HG03460 (cell line): ENCODE measurements at regions not wholly inside any gene's neighbourhood (a gene's known extent, or its start where the extent isn't known, plus 50 kb on each side); places are given as distances from the start of the nearest gene placed in this dataset.
"Not testable (repeated sequence)": the region's sequence is repeated elsewhere in the genome, so short reads cannot be mapped to it uniquely, and the experiment has no call there.

Experiments used
- ATAC-seq: cut with Tn5 transposase; IDR thresholded peaks from one replicate; pipeline ENCODE4 v1.9.1; 2021; ENCODE audit not compliant: unreplicated experiment

DNA sequence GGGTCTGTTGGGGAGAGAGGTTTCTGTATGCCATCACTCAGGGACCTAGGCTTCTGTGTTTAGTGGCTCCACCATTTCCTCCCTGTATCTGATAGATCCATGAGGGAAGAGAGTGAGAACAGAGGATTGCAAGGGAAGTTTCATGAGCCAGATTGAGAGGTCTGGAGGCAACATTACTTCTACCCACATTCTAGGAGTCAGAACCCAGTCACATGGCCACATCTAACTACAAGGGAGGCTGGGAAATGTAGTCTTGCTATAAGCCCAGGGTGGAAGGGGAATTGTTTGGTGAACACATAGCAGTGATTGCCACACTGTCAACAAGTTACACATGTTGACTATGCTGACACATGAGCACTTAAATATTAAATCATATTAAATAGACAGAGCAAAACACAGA lies 834.8 kb downstream of the C12orf50 start:
- ATAC-seq: not testable (repeated sequence)

DNA sequence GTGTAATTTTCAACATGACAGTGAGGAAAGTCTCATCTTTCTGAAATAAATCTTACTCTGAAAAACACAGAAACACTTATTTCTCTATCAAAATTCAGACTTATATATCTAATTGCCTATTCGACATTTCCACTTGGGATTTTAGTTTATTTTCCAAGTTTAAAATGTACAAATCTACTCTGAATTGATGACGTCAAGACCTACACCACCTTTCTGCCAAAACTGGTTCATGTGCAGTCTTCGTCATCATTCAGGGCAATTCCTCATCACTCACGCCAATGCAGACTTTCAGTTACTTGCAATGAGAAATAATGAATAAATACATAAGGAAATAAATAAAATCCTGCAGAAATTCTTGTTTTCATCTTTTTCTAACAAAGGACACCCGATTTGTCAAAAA lies 843.8 kb downstream of the C12orf50 start:
- no peak for ATAC-seq

DNA sequence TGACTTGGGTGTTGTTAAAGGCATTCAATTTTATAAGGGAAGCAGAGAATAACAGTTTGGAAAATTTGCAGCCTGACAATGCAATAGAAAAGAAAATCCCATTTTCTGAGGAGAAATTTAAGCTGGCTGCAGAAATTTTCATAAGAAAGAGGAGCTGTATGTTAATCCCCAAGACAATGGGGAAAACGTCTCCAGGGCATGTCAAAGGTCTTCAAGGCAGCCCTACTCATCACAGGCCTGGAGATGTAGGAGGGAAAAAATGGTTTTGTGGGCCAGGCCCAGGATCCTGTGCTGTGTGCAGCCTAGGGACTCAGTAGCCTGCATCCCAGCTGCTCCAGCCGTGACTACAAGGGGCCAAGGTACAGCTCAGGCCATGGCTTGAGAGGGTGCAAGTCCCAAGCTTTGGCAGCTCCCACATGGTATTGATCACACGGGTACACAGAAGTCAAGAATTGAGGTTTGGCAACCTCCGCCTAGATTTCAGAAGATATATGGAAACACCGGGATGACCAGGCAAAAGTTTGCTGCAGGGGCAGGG lies 846.4 kb downstream of the C12orf50 start:
- ATAC-seq: no peak

DNA sequence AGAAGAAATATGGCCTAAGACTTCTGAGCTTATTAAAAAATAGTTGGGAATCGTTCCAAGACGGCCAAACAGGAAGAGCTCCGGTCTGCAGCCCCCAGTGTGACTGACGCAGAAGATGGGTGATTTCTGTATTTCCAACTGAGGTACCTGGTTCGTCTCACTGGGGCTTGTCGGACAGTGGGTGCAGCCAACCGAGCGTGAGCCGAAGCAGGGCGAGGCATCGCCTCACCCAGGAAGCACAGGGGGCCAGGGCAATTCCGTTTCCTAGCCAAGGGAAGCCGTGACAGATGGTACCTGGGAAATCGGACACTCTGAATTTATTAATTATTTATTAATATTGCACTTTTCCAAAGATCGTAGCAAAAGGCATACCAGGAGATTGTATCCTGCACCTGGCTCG lies 857.8 kb downstream of the C12orf50 start:
- no peak for ATAC-seq

DNA sequence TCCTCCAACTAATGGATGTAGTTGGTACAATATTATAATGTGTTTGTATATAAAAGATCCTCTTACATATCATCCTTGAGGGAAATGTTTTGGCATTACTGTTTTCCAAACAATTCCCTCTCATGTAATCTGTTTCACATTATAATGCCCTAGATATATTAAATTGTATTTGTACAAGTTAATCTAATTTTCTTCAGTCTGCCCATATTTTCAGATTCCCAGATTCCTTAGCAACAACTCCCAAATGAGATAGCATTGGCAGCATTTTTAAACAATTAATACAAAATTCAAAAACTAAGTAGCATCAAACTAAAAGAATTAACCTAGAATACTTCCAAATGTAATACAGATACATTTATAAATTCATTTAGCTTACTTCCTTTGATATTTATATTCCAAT lies 860.2 kb downstream of the C12orf50 start:
- no peak for ATAC-seq

DNA sequence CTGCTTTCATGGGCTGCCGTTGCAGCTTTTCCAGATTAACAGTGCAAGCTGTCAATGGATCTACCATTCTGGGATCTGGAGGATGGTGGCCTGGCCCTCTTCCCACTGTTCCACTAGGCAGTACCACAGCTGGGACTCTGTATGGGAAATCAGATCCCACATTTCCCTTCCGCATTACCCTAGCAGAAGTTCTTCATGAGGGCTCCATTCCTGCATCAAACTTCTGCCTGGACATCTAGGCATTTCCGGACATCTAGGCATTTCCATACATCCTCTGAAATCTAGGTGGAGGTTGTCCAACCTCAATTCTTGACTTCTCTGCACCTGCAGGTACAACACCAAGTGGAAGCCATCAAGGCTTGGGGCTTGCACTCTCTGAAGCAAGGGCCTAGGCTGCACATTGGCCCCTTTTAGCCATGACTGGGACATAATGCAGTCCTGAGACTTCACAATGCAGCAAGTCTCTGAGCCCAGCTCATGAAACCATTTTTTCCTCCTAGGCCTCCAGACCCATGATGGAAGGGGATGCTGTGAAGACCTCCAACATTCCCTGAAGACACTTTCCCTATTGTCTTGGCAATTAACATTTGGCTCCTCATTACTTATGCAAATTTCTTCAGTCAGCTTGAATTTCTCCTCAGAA lies 863.3 kb downstream of the C12orf50 start:
- ATAC-seq: no peak

DNA sequence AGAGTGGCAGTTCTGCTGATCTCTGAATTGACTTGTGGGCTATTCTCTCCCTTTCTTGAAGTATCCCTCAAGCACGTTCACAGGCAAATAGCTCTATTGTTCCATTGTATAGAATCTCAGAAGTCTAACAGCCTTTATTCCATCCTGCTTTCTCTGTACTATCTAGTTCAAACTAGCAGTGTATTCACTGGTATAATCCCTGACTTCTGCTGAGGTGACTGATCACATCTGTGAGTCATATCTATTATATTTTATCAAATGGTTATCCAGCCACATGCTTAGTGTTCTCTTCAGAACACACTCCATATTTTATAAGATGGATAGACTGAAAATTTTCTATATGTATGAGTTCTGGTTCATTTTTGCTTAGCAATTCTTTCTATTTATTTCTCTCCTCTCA lies 866.1 kb downstream of the C12orf50 start:
- no peak for ATAC-seq

DNA sequence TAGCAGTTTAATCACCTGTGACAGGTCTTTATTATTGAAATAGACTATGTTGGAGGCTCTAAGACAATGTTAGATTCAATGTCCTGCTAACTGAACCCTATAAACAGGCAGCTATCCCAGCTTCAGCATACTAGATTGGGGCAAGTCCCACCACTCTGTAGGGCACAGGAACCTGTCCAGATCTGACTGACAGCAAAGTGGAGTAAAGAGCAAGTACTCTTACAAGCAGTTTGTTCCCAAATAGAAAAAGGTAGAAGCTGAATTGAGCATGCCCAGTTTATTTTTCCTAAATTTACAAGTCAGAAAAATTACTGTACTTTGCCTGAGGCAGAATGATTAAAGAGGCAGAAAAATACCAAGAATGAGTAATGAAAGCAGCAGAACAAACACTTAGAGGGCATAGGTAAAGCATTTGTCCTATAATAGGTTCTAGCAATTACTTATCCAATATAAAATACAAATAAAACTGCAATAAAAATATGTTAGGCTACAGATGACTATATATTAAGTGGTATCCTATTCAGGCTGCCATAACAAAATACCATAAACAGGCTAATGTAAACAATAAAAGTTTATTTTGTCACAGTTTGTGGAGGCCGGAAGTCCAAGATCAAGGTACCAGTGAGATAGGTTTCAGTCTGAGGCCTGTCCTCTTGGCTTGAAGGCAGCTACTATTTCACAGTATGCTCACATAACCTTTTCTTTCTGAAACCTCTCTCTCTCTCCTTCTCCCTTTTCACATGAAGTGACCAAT lies 868.2 kb downstream of the C12orf50 start:
- no peak for ATAC-seq

DNA sequence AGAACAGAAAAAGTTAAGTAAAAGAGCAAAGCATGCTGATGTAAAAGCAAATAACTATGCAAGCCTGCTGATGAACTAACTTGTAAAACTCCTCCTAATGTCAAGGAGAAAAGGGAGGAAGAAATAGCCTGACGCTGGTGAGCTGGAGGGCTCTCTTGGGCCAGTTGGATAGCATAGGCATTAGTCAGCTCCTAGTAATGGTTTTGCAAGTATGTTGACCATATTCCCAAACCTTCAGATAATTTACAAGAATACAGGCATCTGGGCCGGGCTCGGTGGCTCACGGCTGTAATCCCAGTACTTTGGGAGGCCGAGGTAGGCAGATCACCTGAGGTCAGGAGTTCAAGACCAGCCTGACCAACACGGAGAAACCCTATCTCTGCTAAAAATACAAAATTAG lies 871.4 kb downstream of the C12orf50 start:
- ATAC-seq: no peak

DNA sequence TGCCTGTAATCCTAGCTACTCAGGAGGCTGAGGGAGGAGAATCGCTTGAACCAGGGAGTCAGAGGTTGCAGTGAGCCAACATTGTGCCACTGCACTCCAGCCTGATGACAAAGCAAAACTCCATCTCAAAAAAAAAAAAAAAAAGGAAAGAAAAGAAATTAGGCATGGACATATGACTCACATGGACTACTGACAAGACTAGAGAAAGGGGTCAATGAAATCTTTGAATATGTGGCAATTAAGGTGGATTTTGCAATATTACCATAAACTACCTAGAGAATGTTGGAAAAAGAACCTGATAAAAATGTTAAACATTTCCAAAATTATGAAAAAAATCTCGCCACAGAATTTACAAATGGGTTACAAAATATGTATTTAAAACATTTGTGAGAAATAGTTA lies 873.6 kb downstream of the C12orf50 start:
- ATAC-seq: no peak

DNA sequence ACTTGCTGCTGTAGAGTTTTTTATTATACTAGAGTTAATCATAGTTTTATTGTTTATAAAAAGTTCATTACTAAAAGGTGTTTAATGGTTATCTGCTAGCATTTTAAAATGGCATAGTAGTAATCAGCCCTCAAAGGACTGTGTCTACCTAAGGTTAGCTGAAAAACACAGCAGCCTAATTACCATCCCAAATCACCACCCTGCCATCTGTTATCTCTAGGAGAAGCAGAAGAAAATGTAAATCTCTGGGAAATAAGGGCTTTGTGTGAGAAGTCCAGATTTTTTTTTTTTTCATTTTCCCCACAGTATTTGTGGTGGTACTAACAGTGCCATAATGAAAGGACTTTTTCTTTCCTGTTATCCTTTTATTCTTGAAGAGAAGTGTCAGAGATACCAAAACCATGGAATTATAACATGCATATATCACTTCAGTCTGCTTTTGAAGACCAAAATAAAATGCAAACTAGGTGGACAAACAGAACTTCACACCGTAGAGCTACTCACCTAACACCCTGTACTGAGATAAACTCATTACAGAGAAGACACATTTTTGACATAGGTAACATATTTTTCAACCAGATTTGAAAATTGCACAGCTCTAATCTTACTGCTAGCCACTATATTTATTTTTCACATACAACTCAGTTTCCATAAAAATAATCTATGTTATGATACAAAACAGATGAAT lies 876.2 kb downstream of the C12orf50 start:
- no peak for ATAC-seq

DNA sequence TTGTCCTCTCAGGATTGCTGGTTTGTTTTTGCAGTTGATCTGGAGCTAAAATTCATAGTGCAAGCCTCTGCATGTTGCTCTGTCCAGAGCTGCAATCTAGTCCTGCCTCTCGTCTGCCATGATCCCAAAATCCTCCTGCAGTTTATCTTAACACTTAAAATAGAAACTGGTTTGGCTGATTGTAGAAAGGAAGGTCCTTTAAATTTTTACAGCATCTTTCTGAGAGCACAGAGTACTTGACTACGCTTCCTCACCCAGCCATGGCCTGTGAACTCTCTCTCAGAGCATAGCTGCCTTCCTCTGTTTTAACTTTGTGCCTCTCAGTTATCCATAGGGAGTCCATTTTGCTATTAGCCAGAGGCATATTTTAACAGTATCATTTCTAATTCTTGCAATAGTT lies 877.1 kb downstream of the C12orf50 start:
- no peak for ATAC-seq

DNA sequence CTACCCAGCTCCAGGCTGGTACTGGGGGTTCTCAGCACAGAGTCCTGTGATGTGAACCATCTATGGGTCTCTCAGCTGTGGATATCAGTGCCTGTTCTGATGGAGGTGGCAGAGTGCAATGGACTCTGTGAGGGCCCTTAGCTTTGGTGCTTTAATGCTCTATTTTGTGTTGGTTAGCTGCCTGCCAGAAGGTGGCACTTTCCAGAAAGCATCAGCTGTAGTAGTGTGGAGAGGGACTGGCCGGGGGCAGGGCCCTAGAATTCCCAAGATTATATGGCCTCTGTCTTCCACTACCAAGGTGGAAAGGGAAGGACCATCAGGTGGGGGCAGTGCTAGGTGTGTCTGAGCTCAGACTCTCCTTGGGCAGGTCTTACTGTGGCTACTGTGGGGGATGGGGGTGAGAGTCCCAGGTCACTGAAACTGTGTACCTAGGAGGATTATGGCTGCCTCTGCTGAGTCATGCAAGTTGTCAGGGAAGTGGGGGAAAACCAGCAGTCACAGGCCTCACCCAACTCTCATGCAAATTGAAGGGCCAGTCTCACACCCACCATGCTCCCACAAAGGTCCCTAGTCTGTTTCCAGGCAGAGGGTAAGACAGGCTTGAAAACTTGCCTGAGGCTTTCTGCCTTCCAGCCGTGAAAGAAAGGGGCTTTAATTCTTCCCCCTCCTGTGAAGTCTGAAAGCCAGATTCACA lies 878.1 kb downstream of the C12orf50 start:
- no peak for ATAC-seq

DNA sequence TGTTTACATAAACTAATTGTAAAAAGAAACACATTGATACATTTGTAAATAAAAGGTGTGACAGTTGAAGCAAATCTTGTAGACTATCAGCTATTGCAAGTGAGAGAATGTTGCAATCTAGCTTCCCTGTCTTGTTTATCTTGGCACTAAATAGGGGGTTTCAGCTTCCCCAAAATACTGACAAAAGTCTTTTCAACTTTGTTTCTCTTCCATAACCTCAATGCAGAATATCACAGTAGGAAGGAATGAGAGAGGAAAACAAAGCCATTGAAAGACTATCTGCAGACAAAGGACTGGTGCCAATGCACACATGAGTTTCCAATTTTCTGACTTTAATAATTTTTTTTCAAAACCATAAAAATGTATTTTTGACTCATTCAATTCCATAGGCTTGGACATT lies 886.2 kb upstream of the MGAT4C start:
- no peak for ATAC-seq

DNA sequence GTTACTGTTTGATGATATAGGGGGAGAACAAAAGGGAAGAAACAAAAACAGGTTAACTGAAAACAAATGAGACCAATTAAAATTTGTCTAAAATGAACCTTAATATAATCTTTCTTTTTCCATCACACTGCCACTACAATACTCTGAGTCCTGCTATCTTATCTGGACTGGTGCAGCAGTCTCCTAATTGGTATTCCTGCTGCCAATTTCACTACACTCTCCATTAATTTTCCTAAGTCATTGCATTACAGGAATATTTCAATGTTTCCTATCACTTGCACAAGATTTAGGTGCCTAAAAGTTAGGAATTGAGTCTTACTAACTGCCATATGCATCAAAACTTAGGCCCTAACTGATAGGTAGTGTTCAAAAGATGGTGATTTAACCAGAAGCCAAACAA lies 884.9 kb upstream of the MGAT4C start:
- no peak for ATAC-seq

DNA sequence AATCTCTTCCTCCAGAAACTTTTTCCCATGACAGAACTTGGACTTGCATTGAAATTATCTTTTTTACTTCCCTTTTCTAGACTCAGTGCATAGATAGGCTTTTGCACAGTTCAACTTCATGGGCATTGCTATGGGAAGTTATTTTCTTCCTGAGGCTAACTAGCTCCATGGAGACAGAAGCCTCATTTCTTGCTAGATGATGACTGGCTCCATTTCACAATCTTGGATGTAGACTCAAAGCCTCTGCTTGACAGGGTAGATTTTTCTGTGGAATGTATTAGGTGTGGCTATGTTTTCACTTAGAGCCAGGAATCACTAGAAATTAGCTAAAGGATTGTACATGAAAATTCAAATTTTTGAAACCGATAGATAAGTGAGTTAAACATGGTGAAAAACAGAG lies 884.1 kb upstream of the MGAT4C start:
- ATAC-seq: no peak

DNA sequence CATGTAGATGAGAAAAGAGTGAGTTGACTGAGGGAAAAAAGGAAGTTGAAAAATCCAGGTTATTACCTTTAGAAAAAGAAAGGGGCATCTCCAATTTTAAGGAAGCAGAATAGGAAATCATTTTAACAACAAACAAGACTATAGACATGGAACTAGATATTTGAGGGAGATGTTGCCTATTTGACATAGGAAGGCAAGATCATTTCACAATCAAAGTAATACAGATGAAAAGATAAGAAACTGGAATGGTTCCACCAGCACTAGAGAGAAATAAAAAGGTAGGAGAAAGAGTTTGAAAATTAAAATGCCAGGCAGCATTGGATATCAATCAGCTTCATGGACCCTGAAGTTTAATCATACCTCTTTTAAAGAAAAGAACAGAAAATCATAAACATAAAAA lies 881.0 kb upstream of the MGAT4C start:
- no peak for ATAC-seq

DNA sequence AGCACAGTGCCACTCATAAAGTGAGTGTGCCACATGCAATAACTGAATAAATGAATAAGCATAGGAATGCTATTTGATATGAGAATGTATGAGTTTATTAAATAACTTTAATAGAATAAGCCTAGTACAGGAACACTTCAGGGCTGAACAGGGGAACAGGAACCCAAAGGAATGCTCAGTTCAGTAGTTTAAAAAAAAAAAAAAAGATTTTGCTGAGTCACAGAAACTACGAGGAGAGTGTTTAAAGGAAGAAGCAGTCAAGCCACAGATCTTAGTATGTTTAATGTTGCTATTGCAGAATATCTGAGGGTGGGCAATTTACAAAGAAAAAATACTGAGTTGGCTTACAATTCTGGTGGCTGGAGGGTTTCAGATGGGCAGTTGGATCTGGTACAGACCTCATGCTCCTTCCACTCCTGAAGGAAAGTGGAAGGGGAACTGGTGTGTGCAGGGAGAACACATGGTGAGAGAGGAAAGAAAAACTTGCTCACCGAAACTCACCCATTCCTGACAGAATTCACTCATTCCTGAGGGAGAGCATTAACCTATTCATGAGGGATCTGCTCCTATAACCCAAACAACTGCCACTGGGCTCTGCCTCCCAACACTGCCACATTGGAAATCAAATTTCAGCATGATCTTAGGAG lies 880.3 kb upstream of the MGAT4C start:
- ATAC-seq: no peak

DNA sequence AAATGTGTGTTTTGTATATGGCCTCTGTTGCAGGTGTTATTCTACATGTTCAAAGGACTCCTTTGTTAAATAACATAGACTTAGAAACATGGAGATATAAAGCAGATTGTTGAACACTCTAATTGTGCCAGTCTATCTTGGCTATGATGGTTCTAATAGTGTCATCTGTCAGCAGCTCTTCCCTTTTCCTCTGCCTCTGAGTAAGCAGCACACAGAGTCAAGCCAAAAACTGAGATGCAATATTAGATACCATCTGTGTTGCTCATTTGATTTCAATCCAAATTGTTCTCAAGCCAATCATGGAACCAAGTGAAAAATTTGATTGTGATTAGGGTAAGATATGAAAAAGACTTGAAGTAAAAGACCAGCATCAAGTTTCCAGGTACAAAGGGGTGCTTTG lies 871.1 kb upstream of the MGAT4C start:
- no peak for ATAC-seq

DNA sequence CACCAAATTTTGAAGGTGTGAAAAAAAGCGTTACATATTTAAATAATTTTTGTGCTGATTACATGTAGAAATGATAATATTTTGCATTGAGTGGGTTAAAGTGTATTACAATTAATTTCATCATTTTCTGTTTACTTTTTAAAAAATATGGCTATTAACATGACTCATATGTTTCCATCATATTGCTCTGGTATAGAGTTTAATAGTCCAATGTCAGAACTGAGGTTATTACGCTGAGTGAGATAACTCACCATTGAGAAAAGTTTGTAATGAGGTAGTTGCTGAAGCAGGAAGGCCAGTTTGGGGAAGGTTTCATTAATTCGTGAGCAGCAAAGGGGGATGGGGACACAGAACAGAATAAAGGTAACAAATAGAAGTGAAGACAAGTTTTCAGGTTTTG lies 865.7 kb upstream of the MGAT4C start:
- no peak for ATAC-seq

DNA sequence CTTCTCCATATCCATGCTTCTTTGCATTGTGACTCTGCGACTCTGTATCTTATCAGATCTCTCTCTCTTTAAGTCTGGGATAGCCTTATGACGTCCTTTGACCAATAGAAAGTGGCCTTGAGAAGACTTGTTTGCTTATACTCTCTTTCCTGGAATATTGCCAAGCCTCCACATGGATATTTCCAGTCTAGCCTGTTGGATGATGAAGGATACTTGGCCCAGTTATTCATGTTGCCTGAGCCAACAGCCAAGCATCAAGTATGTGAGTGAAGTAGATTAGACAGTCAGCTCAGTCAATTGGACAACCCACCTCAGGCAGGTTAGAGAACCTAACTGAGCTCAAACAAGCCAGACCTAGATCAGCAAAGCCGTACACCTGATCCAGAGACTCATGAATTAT lies 864.2 kb upstream of the MGAT4C start:
- no peak for ATAC-seq
